Small intestine (tissue), 7 donors: ENCODE measurements at regions not wholly inside any gene's neighbourhood (a gene's known extent, or its start where the extent isn't known, plus 50 kb on each side); places are given as distances from the start of the nearest gene placed in this dataset.

Experiments used
- DNase-seq, 2 donors: peaks; one replicate each; pipeline versions ENCODE4 v3.0.0 to v3.0.0-alpha.2; 2013
- FAIRE-seq: peaks from 2 replicates; lab custom pipeline; 2012; peaks lifted over from hg19 to GRCh38; lab: Jason Lieb, UNC
- H3K27ac ChIP-seq, 3 donors: one replicate each; pipeline ENCODE4 v1.5.1; 2013; ENCODE audit warnings: low read length in 2 of 3, mild to moderate bottlenecking in 2 of 3, control low read depth in 1 of 3, inconsistent platforms in 1 of 3, low read depth in 1 of 3, moderate library complexity in 1 of 3
- H3K27me3 ChIP-seq, 3 donors: one replicate each; pipeline ENCODE4 v1.6.1; 2013; ENCODE audit warnings: low read length in 3 of 3, inconsistent platforms in 1 of 3; ENCODE audit not compliant: control insufficient read depth in 3 of 3, insufficient read depth in 3 of 3
- H3K36me3 ChIP-seq, 3 donors: one replicate each; pipeline ENCODE4 v1.6.1; 2013; ENCODE audit warnings: low read length in 3 of 3, inconsistent platforms in 1 of 3, low read depth in 1 of 3, mild to moderate bottlenecking in 1 of 3, moderate library complexity in 1 of 3; ENCODE audit not compliant: control insufficient read depth in 3 of 3, insufficient read depth in 2 of 3
- H3K4me1 ChIP-seq, 3 donors: one replicate each; pipeline ENCODE4 v1.6.1; 2013; ENCODE audit warnings: low read length in 2 of 3, inconsistent platforms in 1 of 3, low read depth in 1 of 3, mild to moderate bottlenecking in 1 of 3, moderate library complexity in 1 of 3; ENCODE audit not compliant: control insufficient read depth in 3 of 3, insufficient read depth in 2 of 3
- H3K4me3 ChIP-seq, 3 donors: one replicate each; pipeline ENCODE4 v1.5.1; 2013; ENCODE audit warnings: low read length in 3 of 3, control low read depth in 1 of 3, inconsistent platforms in 1 of 3, low read depth in 1 of 3, mild to moderate bottlenecking in 1 of 3, moderate library complexity in 1 of 3
- H3K9me3 ChIP-seq, 2 donors: one replicate each; pipeline ENCODE4 v1.6.1; 2013; ENCODE audit warnings: low read depth in 1 of 2, low read length in 1 of 2; ENCODE audit not compliant: control insufficient read depth in 2 of 2, insufficient read depth in 1 of 2
- WGBS, 3 donors: extraction: QIAGEN DNeasy Blood & Tissue Kit; methylation state at CpG; one replicate each; pipeline ENCODE4 v1.1.7; 2013; 5-methylcytosine and 5-hydroxymethylcytosine counted together
- donor health status: healthy with polysubstance abuse.
- donor health status: control.
- donor health status: control.
- donor health status: Bipolar disorder and iron deficiency.
- donor health status: healthy.

- DNase-seq, result no peak
- H3K36me3 ChIP-seq, result no peaks in the 10 kb centered on the region
- no peaks in the 10 kb centered on the region for H3K9me3 ChIP-seq
- 62 to 76% (median 64%) methylated on average over 15 of the region's 15 CpGs for WGBS, 3 donors
- H3K4me3 ChIP-seq, result no peak overlapping the region
- no peak overlapping the region for H3K27ac ChIP-seq
- no peak for FAIRE-seq
- H3K27me3 ChIP-seq, result peaks cover 0 to 23% (median 11%) of the 10 kb centered on the region in 3 donors
- peaks cover 0 to 18% (median 2%) of the 10 kb centered on the region in 3 donors for H3K4me1 ChIP-seq
Observed at GRCh38 chr20:59405226-59406200, 105.1 kb downstream of the EDN3 start.

DNA sequence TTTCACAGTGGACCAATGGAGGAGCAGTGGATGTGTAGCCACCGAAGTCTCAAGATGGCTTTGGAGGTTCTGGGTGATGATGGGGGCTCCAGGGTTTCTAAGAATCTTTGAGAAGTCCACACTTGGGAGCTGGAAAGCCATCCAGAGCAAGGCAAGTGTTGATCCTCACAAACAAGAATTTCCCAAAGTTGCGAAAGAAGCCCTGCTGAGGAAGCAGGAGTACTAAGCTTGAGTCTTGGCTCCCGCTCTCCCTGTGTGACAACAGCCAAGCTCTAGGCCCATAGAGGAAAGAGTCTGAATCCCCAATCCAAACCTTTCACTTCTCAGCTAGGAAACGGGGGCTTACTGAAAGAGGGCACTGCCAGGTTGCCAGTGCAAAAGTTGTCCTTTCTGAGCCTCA, 106.0 kb downstream of the EDN3 start:
- Histone ChIP-seq H3K9me3 (no peaks in the 10 kb centered on the region), H3K27me3 (peaks cover 0 to 23% (median 9%) of the 10 kb centered on the region in 3 donors), H3K4me3 (no peak overlapping the region), H3K27ac (no peak overlapping the region), H3K36me3 (no peaks in the 10 kb centered on the region), H3K4me1 (peaks cover 0 to 18% (median 2%) of the 10 kb centered on the region in 3 donors)
- 78 to 84% (median 82%) methylated on average over 4 of the region's 4 CpGs for WGBS, 3 donors
- no peak for FAIRE-seq
- DNase-seq, result no peak

DNA sequence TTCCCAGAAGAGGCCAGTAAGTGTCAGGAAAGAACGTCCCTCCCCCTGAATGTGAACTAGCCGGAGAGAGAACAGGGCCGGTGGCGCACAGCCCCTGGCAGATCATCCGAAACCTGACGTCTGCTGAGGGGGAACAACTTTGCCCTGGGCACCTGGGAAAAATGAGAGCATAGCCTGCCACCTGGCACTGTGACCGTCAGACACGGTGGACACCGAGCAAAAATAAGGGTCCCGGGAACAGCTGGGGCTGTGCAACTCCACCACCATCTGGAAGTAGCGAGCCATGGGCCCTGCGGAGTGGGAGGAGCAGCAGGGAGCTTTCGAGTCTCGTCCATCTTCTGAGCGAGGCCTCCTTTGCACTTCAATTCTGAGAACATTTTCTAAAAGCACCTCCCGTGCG, 110.8 kb downstream of the EDN3 start:
- Histone ChIP-seq H3K36me3 (no peaks in the 10 kb centered on the region), H3K9me3 (no peaks in the 10 kb centered on the region), H3K27me3 (peaks cover 0 to 9% (median 0%) of the 10 kb centered on the region in 3 donors), H3K4me3 (no peak overlapping the region), H3K4me1 (no peaks in the 10 kb centered on the region), H3K27ac (no peak overlapping the region)
- no peak for FAIRE-seq
- WGBS, 3 donors, result 79 to 82% (median 82%) methylated on average over 17 of the region's 17 CpGs
- no peak for DNase-seq

- no peaks in the 10 kb centered on the region for H3K9me3 ChIP-seq
- FAIRE-seq (no peak), DNase-seq (no peak)
- no peak overlapping the region for H3K27ac ChIP-seq
- no peaks in the 10 kb centered on the region for H3K4me1 ChIP-seq
- WGBS, 3 donors, result 75 to 80% (median 78%) methylated on average over 7 of the region's 7 CpGs
- no peak overlapping the region for H3K4me3 ChIP-seq
- peaks cover 0 to 7% (median 0%) of the 10 kb centered on the region in 3 donors for H3K27me3 ChIP-seq
- H3K36me3 ChIP-seq, result no peaks in the 10 kb centered on the region
Observed at GRCh38 chr20:59411589-59411988, 111.2 kb downstream of the EDN3 start.

- FAIRE-seq, result no peak
- Histone ChIP-seq H3K27ac (no peak overlapping the region), H3K36me3 (no peaks in the 10 kb centered on the region), H3K27me3 (peaks cover 0 to 3% (median 0%) of the 10 kb centered on the region in 3 donors), H3K9me3 (no peaks in the 10 kb centered on the region), H3K4me1 (no peaks in the 10 kb centered on the region), H3K4me3 (no peak overlapping the region)
- no peak for DNase-seq
- WGBS, 3 donors, result 73 to 85% (median 75%) methylated on average over 6 of the region's 6 CpGs
Observed at GRCh38 chr20:59412181-59412580, 111.8 kb downstream of the EDN3 start.

GRCh38 chr20:59412875-59413284, 112.5 kb downstream of the EDN3 start:
- no peaks in the 10 kb centered on the region for H3K9me3 ChIP-seq
- no peak overlapping the region for H3K4me3 ChIP-seq
- FAIRE-seq (no peak), DNase-seq (no peak)
- WGBS, 3 donors, result 55 to 58% (median 57%) methylated on average over 6 of the region's 6 CpGs
- no peaks in the 10 kb centered on the region for H3K36me3 ChIP-seq
- no peaks in the 10 kb centered on the region for H3K4me1 ChIP-seq
- H3K27me3 ChIP-seq, result peaks cover 0 to 3% (median 0%) of the 10 kb centered on the region in 3 donors
- no peak overlapping the region for H3K27ac ChIP-seq

DNA sequence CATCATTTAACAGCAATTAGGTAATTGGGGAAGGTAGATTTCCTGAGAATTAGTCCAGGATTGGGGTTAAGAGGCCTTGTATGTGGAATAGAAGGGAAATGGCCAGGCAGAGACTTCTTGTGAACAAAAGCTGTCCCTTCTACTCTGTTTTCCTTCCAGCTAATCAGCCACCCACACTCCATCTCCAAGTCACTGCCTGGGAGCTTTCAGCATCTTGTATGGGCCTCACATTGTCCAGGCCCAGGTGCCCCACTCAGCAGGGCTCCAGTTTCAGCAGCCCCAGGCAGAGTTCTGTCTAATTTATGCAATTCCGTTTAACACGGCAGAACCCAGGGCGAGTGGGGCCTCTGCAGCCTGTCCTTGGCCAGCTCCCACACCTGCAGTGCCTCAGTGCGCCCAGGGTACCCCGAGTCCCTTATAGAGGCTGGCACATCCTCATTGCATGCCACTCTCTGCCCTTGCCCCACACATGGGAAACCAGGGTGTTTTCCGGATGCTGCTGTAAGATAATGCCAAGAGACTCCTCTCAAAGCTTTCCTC, 113.0 kb downstream of the EDN3 start:
- no peaks in the 10 kb centered on the region for H3K9me3 ChIP-seq
- 89 to 92% (median 89%) methylated on average over 6 of the region's 6 CpGs for WGBS, 3 donors
- DNase-seq (no peak), FAIRE-seq (no peak)
- no peaks in the 10 kb centered on the region for H3K36me3 ChIP-seq
- H3K4me1 ChIP-seq, result no peaks in the 10 kb centered on the region
- H3K27ac ChIP-seq, result no peak overlapping the region
- no peak overlapping the region for H3K4me3 ChIP-seq
- peaks cover 0 to 3% (median 0%) of the 10 kb centered on the region in 3 donors for H3K27me3 ChIP-seq

GRCh38 chr20:59414936-59415623, 114.7 kb downstream of the EDN3 start:
- no peaks in the 10 kb centered on the region for H3K4me1 ChIP-seq
- DNase-seq (no peak), FAIRE-seq (no peak)
- no peaks in the 10 kb centered on the region for H3K36me3 ChIP-seq
- peaks cover 0 to 3% (median under 1%) of the 10 kb centered on the region in 3 donors for H3K27me3 ChIP-seq
- no peak overlapping the region for H3K4me3 ChIP-seq
- WGBS, 3 donors, result 89 to 92% (median 91%) methylated on average over 18 of the region's 18 CpGs
- H3K9me3 ChIP-seq, result no peaks in the 10 kb centered on the region
- H3K27ac ChIP-seq, result no peak overlapping the region
